Fibroblast of lung (primary cell): ENCODE measurements at regions not wholly inside any gene's neighbourhood (a gene's known extent, or its start where the extent isn't known, plus 50 kb on each side); places are given as distances from the start of the nearest gene placed in this dataset.

ENCODE experiments used
- DNase-seq, 2 donors: peaks; one replicate each; pipeline versions ENCODE4 v3.0.0 to v3.0.0-alpha.2; 2010; ENCODE audit warnings: low read depth in 2 of 2
- H2AFZ ChIP-seq: 2 replicates; pipeline ENCODE4 v1.5.1; 2012; ENCODE audit warnings: low read length, control low read depth, inconsistent platforms
- H3K27ac ChIP-seq: 2 replicates; pipeline ENCODE4 v1.5.1; 2011; ENCODE audit warnings: low read length, control low read depth; ENCODE audit not compliant: insufficient read depth
- H3K27me3 ChIP-seq: 2 replicates; pipeline ENCODE4 v1.5.1; 2011; ENCODE audit warnings: mild to moderate bottlenecking, low read length; ENCODE audit not compliant: control insufficient read depth, insufficient read depth
- H3K36me3 ChIP-seq: 2 replicates; pipeline ENCODE4 v1.5.1; 2011; ENCODE audit warnings: low read length; ENCODE audit not compliant: control insufficient read depth, insufficient read depth
- H3K4me1 ChIP-seq: 2 replicates; pipeline ENCODE4 v1.5.1; 2011; ENCODE audit warnings: low read length; ENCODE audit not compliant: control insufficient read depth, insufficient read depth; ENCODE audit errors: extremely low read depth
- H3K4me2 ChIP-seq: 2 replicates; pipeline ENCODE4 v1.5.1; 2011; ENCODE audit warnings: low read length, control low read depth; ENCODE audit not compliant: insufficient read depth; ENCODE audit errors: extremely low read depth
- H3K4me3 ChIP-seq, 4 experiments: fragments of 200-600 bp in 1 of 4; sonication (generic) in 1 of 4; replicated peaks in 1 of 4; 2 replicates each; pipeline ENCODE4 v1.5.1; 2011 to 2016; ENCODE audit warnings: low read length in 4 of 4, low read depth in 3 of 4, mild to moderate bottlenecking in 3 of 4, control low read depth in 2 of 4, inconsistent platforms in 1 of 4, mixed read lengths in 1 of 4; ENCODE audit not compliant: insufficient read depth in 1 of 4; ENCODE audit errors: control extremely low read depth in 1 of 4
- H3K79me2 ChIP-seq: 2 replicates; pipeline ENCODE4 v1.5.1; 2012; ENCODE audit warnings: mild to moderate bottlenecking, low read length, inconsistent platforms; ENCODE audit not compliant: control insufficient read depth, insufficient read depth
- H3K9ac ChIP-seq: 2 replicates; pipeline ENCODE4 v1.5.1; 2011; ENCODE audit warnings: mild to moderate bottlenecking, low read length, control low read depth; ENCODE audit not compliant: insufficient read depth
- H3K9me3 ChIP-seq: 2 replicates; pipeline ENCODE4 v1.5.1; 2012; ENCODE audit warnings: low read depth, low read length; ENCODE audit not compliant: control insufficient read depth, insufficient read depth
- H4K20me1 ChIP-seq: 2 replicates; pipeline ENCODE4 v1.5.1; 2011; ENCODE audit warnings: low read length; ENCODE audit not compliant: control insufficient read depth, insufficient read depth; ENCODE audit errors: extremely low read depth
- EZH2 ChIP-seq: IDR thresholded peaks from 2 replicates; pipeline ENCODE4 v1.5.1; 2012; ENCODE audit warnings: low read length, control low read depth, mild to moderate bottlenecking; ENCODE audit errors: missing control alignments
- TF ChIP-seq, protein P1 (sequence below), 2 donors: IDR thresholded peaks in 1 of 2; conservative IDR thresholded peaks in 1 of 2; 1 replicate in 1 of 2; 2 replicates in 1 of 2; pipeline ENCODE4 v1.5.1; 2011 to 2012; ENCODE audit warnings: low read length in 2 of 2, control low read depth in 1 of 2, inconsistent platforms in 1 of 2, low read depth in 1 of 2, mild to moderate bottlenecking in 1 of 2

DNA sequence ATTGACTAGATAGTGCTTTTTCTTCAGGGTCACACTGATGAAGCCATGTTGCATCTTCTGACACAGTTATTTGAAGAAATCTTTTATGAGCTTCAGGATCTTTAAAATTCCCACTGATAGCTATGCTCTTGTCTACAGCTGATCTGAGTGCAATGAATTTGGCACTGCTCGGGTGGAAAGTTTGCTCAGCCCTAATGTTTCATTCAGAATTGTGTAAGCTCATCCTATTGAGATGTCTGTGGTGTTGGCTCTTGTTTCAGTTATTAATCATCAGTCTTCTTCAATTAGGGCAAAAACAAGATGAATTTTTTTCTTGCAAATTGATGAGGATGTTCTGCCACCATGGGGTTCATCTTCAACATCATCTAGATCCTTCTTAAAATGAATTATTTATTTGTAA is 1387.0 kb upstream of the RAG2 start:
- TF ChIP-seq, protein P1, sequence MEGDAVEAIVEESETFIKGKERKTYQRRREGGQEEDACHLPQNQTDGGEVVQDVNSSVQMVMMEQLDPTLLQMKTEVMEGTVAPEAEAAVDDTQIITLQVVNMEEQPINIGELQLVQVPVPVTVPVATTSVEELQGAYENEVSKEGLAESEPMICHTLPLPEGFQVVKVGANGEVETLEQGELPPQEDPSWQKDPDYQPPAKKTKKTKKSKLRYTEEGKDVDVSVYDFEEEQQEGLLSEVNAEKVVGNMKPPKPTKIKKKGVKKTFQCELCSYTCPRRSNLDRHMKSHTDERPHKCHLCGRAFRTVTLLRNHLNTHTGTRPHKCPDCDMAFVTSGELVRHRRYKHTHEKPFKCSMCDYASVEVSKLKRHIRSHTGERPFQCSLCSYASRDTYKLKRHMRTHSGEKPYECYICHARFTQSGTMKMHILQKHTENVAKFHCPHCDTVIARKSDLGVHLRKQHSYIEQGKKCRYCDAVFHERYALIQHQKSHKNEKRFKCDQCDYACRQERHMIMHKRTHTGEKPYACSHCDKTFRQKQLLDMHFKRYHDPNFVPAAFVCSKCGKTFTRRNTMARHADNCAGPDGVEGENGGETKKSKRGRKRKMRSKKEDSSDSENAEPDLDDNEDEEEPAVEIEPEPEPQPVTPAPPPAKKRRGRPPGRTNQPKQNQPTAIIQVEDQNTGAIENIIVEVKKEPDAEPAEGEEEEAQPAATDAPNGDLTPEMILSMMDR (conservative IDR thresholded peaks at IDR 0.05 in 1 of 2, IDR thresholded peaks at IDR 0.05 in 1 of 2; ENCODE audit: low read depth in 1 of 2, low read length in 2 of 2) = no peak
- TF ChIP-seq EZH2 = no peak
- Histone ChIP-seq H4K20me1 (no peaks in the 10 kb centered on the region), H3K27me3 (no peaks in the 10 kb centered on the region), H3K36me3 (no peaks in the 10 kb centered on the region), H3K9me3 (no peaks in the 10 kb centered on the region), H3K4me3 (no peak overlapping the region), H3K4me2 (no peak overlapping the region), H3K9ac (no peak overlapping the region), H3K79me2 (no peaks in the 10 kb centered on the region), H3K4me1 (no peaks in the 10 kb centered on the region), H3K27ac (no peak overlapping the region), H2AFZ (no peak overlapping the region)
- no peak for DNase-seq

DNA sequence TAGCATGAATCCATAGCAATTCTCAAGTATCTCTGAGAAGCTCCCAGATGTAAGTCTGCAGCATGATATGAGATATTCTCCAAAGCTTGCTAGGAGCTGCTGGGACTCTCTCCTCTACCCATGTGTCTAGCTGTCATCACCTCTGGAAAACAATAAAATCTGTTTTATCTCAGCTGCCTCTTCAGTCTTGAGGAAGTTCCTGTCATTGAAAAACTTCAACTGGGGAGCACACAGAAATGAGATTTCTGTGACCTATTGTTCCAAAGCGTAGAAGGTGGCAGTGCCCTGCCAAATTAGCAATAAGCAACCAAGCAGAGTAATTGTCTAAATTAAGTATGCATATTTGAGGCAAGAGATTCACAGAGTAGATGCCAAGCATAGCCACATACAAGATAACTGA is 1380.6 kb upstream of the RAG2 start:
- no peaks in the 10 kb centered on the region for H3K27me3 ChIP-seq
- no peaks in the 10 kb centered on the region for H4K20me1 ChIP-seq
- no peak overlapping the region for H3K9ac ChIP-seq
- no peaks in the 10 kb centered on the region for H3K79me2 ChIP-seq
- H3K4me1 ChIP-seq = no peaks in the 10 kb centered on the region
- DNase-seq = peak in 1 of 2 donors; percentile 12
- no peak overlapping the region for H3K27ac ChIP-seq
- TF ChIP-seq, protein P1 (conservative IDR thresholded peaks at IDR 0.05 in 1 of 2, IDR thresholded peaks at IDR 0.05 in 1 of 2; ENCODE audit: low read depth in 1 of 2, low read length in 2 of 2) = no peak
- H2AFZ ChIP-seq = no peak overlapping the region
- no peak overlapping the region for H3K4me2 ChIP-seq
- H3K36me3 ChIP-seq = no peaks in the 10 kb centered on the region
- H3K9me3 ChIP-seq = no peaks in the 10 kb centered on the region
- no peak overlapping the region for H3K4me3 ChIP-seq

DNA sequence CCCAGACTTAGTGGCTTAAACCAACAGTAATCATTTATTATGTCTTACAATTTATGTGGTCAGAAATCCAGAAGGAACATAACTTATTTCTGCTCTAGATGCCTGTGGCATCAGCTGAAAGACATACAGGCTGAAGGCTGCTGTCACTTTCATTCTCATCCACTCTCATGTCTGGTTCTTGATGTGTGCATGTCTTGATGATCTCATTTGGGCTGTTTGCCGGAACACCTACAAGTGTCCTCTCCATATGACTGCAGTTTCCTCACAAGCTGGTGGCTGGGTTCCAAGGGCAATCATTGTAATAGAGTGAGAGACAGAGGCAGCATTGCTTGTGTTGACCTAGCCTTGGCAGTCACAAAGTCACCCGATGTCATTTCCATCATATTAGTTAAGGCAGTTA is 1375.9 kb upstream of the RAG2 start:
- H2AFZ ChIP-seq = no peak overlapping the region

More for the DNA sequence above, 1375.9 kb upstream of the RAG2 start:
- H3K4me1 ChIP-seq = no peaks in the 10 kb centered on the region
- no peak overlapping the region for H3K4me2 ChIP-seq
- no peaks in the 10 kb centered on the region for H3K79me2 ChIP-seq
- peak in 1 of 2 donors; percentile 13 for DNase-seq
- no peaks in the 10 kb centered on the region for H3K9me3 ChIP-seq
- no peak overlapping the region for H3K27ac ChIP-seq
- TF ChIP-seq EZH2 = no peak
- TF ChIP-seq, protein P1 (conservative IDR thresholded peaks at IDR 0.05 in 1 of 2, IDR thresholded peaks at IDR 0.05 in 1 of 2; ENCODE audit: low read depth in 1 of 2, low read length in 2 of 2) = no peak
- H3K27me3 ChIP-seq = no peaks in the 10 kb centered on the region
- H3K4me3 ChIP-seq = no peak overlapping the region
- no peaks in the 10 kb centered on the region for H3K36me3 ChIP-seq
- no peak overlapping the region for H3K9ac ChIP-seq
- H4K20me1 ChIP-seq = no peaks in the 10 kb centered on the region
